COR-L47 (cell line): ENCODE measurements at regions not wholly inside any gene's neighbourhood (a gene's known extent, or its start where the extent isn't known, plus 50 kb on each side); places are given as distances from the start of the nearest gene placed in this dataset.

ENCODE experiments used
- DNase-seq: peaks from one replicate; lab custom pipeline; 2025; lab: John Stamatoyannopoulos, UW

GRCh38 chr3:1823867-1824266 is 274.8 kb upstream of the CNTN4 start:
- DNase-seq, result no peak

- no peak for DNase-seq
Measured at GRCh38 chr3:1824359-1824758, 274.3 kb upstream of the CNTN4 start.

- no peak for DNase-seq
Measured at GRCh38 chr3:1828519-1828918, 270.1 kb upstream of the CNTN4 start.

GRCh38 chr3:1830851-1831250 is 267.8 kb upstream of the CNTN4 start:
- no peak for DNase-seq

- no peak for DNase-seq
Measured at GRCh38 chr3:1832395-1832794, 266.3 kb upstream of the CNTN4 start.

GRCh38 chr3:1843111-1843510 is 255.6 kb upstream of the CNTN4 start:
- no peak for DNase-seq

GRCh38 chr3:1847571-1847970 is 251.1 kb upstream of the CNTN4 start:
- no peak for DNase-seq

GRCh38 chr3:1848935-1849334 is 249.7 kb upstream of the CNTN4 start:
- no peak for DNase-seq

- DNase-seq, result no peak
Measured at GRCh38 chr3:1852950-1853349, 245.7 kb upstream of the CNTN4 start.

- DNase-seq, result no peak
Measured at GRCh38 chr3:1855841-1856240, 242.8 kb upstream of the CNTN4 start.

- DNase-seq, result no peak
Measured at GRCh38 chr3:1870738-1871137, 227.9 kb upstream of the CNTN4 start.

GRCh38 chr3:1883534-1883933 is 215.1 kb upstream of the CNTN4 start:
- DNase-seq, result no peak

GRCh38 chr3:1892459-1892858 is 206.2 kb upstream of the CNTN4 start:
- DNase-seq, result no peak

GRCh38 chr3:1902416-1902815 is 196.2 kb upstream of the CNTN4 start:
- DNase-seq, result no peak

GRCh38 chr3:1903111-1903510 is 195.6 kb upstream of the CNTN4 start:
- DNase-seq, result no peak

GRCh38 chr3:1907911-1908310 is 190.8 kb upstream of the CNTN4 start:
- no peak for DNase-seq

- no peak for DNase-seq
Measured at GRCh38 chr3:1908651-1909445, 189.8 kb upstream of the CNTN4 start.

GRCh38 chr3:1910322-1910721 is 188.3 kb upstream of the CNTN4 start:
- no peak for DNase-seq

- DNase-seq, result no peak
Measured at GRCh38 chr3:1929788-1930414, 168.8 kb upstream of the CNTN4 start.

GRCh38 chr3:1938975-1939374 is 159.7 kb upstream of the CNTN4 start:
- no peak for DNase-seq

- no peak for DNase-seq
Measured at GRCh38 chr3:1942781-1943180, 155.9 kb upstream of the CNTN4 start.

GRCh38 chr3:1943395-1944118 is 155.1 kb upstream of the CNTN4 start:
- DNase-seq, result no peak

- DNase-seq, result no peak
Measured at GRCh38 chr3:1945698-1946097, 153.0 kb upstream of the CNTN4 start.
